Fibroblast of the conjunctiva (primary cell): ENCODE measurements at regions not wholly inside any gene's neighbourhood (a gene's known extent, or its start where the extent isn't known, plus 50 kb on each side); places are given as distances from the start of the nearest gene placed in this dataset.

Source experiments
- DNase-seq: peaks from one replicate; pipeline ENCODE4 v3.0.0-alpha.2; 2010; ENCODE audit warnings: low read depth

- DNase-seq, result no peak
Observed at GRCh38 chr13:73517766-73518165, 459.0 kb downstream of the KLF5 start.

- no peak for DNase-seq
Observed at GRCh38 chr13:73516731-73517130, 457.9 kb downstream of the KLF5 start.

- DNase-seq, result no peak
Observed at GRCh38 chr13:73514208-73514607, 455.4 kb downstream of the KLF5 start.

GRCh38 chr13:73513751-73514150 lies 454.9 kb downstream of the KLF5 start:
- DNase-seq, result no peak

- DNase-seq, result no peak
Observed at GRCh38 chr13:73508841-73509240, 450.0 kb downstream of the KLF5 start.

GRCh38 chr13:73505376-73505890 lies 446.6 kb downstream of the KLF5 start:
- no peak for DNase-seq

- DNase-seq, result no peak
Observed at GRCh38 chr13:73499695-73500094, 440.9 kb downstream of the KLF5 start.

- DNase-seq, result no peak
Observed at GRCh38 chr13:73497430-73497829, 438.6 kb downstream of the KLF5 start.

GRCh38 chr13:73496711-73497110 lies 437.9 kb downstream of the KLF5 start:
- no peak for DNase-seq

GRCh38 chr13:73492811-73493210 lies 434.0 kb downstream of the KLF5 start:
- DNase-seq, result no peak

GRCh38 chr13:73482556-73482955 lies 423.8 kb downstream of the KLF5 start:
- no peak for DNase-seq

GRCh38 chr13:73481886-73482445 lies 423.2 kb downstream of the KLF5 start:
- DNase-seq, result no peak

- DNase-seq, result no peak
Observed at GRCh38 chr13:73480779-73481559, 422.2 kb downstream of the KLF5 start.

GRCh38 chr13:73479856-73480255 lies 421.1 kb downstream of the KLF5 start:
- DNase-seq, result no peak

- no peak for DNase-seq
Observed at GRCh38 chr13:73479351-73479750, 420.5 kb downstream of the KLF5 start.

- no peak for DNase-seq
Observed at GRCh38 chr13:73477441-73477840, 418.6 kb downstream of the KLF5 start.

GRCh38 chr13:73473016-73473415 lies 414.2 kb downstream of the KLF5 start:
- no peak for DNase-seq

GRCh38 chr13:73467125-73467524 lies 408.3 kb downstream of the KLF5 start:
- no peak for DNase-seq

GRCh38 chr13:73466561-73466960 lies 407.8 kb downstream of the KLF5 start:
- DNase-seq, result no peak

- no peak for DNase-seq
Observed at GRCh38 chr13:73465617-73465971, 406.8 kb downstream of the KLF5 start.

GRCh38 chr13:73464758-73465616 lies 406.2 kb downstream of the KLF5 start:
- no peak for DNase-seq

- no peak for DNase-seq
Observed at GRCh38 chr13:73462241-73462640, 403.4 kb downstream of the KLF5 start.
